Parathyroid adenoma (tissue), 2 donors: ENCODE measurements at regions not wholly inside any gene's neighbourhood (a gene's known extent, or its start where the extent isn't known, plus 50 kb on each side); places are given as distances from the start of the nearest gene placed in this dataset.
A peak's percentile ranks its signal among the peaks of the same experiment; 100 is the strongest.

ENCODE experiments used
- H2AFZ ChIP-seq: fragments of 300-600 bp; sonication (generic); one replicate; pipeline ENCODE4 v1.7.0; 2017; ENCODE audit warnings: antibody characterized with exemption, mild to moderate bottlenecking
- H3K27ac ChIP-seq: fragments of 300-600 bp; sonication (generic); one replicate; pipeline ENCODE4 v1.7.0; 2017
- H3K27me3 ChIP-seq: fragments of 300-600 bp; sonication (generic); one replicate; pipeline ENCODE4 v1.7.0; 2017; ENCODE audit warnings: low read length; ENCODE audit not compliant: control insufficient read depth, insufficient read depth
- H3K36me3 ChIP-seq: fragments of 300-600 bp; sonication (generic); one replicate; pipeline ENCODE4 v1.7.0; 2017; ENCODE audit warnings: low read length; ENCODE audit not compliant: control insufficient read depth, insufficient read depth
- H3K4me1 ChIP-seq: fragments of 300-600 bp; sonication (generic); one replicate; pipeline ENCODE4 v1.7.0; 2017; ENCODE audit warnings: control low read depth
- H3K4me2 ChIP-seq: fragments of 300-600 bp; sonication (generic); one replicate; pipeline ENCODE4 v1.7.0; 2017; ENCODE audit warnings: low read length
- H3K4me3 ChIP-seq: fragments of 300-600 bp; sonication (generic); one replicate; pipeline ENCODE4 v1.7.0; 2017; ENCODE audit warnings: low read depth, low read length
- H3K79me2 ChIP-seq: fragments of 300-600 bp; sonication (generic); one replicate; pipeline ENCODE4 v1.7.0; 2017; ENCODE audit warnings: control low read depth
- H3K9ac ChIP-seq: fragments of 300-600 bp; sonication (generic); one replicate; pipeline ENCODE4 v1.7.0; 2017; ENCODE audit warnings: mild to moderate bottlenecking
- H3K9me3 ChIP-seq: fragments of 300-600 bp; sonication (generic); one replicate; pipeline ENCODE4 v1.7.0; 2017; ENCODE audit warnings: low read length; ENCODE audit not compliant: control insufficient read depth
- TF ChIP-seq, protein P1 (sequence below): fragments of 300-600 bp; sonication (generic); IDR thresholded peaks from one replicate; pipeline ENCODE4 v1.7.0; 2017; ENCODE audit warnings: antibody characterized with exemption, mild to moderate bottlenecking
- donor health status: primary hyperparathyroidism.

DNA sequence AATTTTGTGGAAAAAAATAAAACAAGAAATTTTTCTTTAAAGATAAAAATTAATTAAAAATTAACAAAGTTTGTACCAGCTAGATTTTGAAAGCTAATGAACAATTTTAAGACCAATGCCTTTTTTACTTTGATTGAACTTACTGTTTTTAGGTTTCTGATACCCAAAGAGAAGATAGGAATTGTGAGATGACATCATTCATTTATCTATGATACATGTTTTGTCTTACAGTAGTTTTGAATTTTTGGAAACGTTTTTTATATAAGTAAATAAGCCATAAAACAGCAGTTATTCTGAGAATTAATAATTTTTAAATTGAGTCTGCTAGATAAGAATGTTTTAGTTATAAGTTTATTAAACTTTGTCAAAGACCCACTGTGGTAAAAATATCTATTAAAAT lies 65.0 kb upstream of the GPR174 start:
- H3K27me3 ChIP-seq, result no peaks in the 10 kb centered on the region
- H3K4me1 ChIP-seq, result no peaks in the 10 kb centered on the region
- H3K4me3 ChIP-seq, result no peak overlapping the region
- no peaks in the 10 kb centered on the region for H3K36me3 ChIP-seq
- H3K9ac ChIP-seq, result no peak overlapping the region
- H3K9me3 ChIP-seq, result no peaks in the 10 kb centered on the region
- no peak overlapping the region for H3K4me2 ChIP-seq
- TF ChIP-seq, protein P1, sequence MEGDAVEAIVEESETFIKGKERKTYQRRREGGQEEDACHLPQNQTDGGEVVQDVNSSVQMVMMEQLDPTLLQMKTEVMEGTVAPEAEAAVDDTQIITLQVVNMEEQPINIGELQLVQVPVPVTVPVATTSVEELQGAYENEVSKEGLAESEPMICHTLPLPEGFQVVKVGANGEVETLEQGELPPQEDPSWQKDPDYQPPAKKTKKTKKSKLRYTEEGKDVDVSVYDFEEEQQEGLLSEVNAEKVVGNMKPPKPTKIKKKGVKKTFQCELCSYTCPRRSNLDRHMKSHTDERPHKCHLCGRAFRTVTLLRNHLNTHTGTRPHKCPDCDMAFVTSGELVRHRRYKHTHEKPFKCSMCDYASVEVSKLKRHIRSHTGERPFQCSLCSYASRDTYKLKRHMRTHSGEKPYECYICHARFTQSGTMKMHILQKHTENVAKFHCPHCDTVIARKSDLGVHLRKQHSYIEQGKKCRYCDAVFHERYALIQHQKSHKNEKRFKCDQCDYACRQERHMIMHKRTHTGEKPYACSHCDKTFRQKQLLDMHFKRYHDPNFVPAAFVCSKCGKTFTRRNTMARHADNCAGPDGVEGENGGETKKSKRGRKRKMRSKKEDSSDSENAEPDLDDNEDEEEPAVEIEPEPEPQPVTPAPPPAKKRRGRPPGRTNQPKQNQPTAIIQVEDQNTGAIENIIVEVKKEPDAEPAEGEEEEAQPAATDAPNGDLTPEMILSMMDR, result no peak
- no peak overlapping the region for H3K27ac ChIP-seq
- no peak overlapping the region for H2AFZ ChIP-seq
- H3K79me2 ChIP-seq, result no peaks in the 10 kb centered on the region

DNA sequence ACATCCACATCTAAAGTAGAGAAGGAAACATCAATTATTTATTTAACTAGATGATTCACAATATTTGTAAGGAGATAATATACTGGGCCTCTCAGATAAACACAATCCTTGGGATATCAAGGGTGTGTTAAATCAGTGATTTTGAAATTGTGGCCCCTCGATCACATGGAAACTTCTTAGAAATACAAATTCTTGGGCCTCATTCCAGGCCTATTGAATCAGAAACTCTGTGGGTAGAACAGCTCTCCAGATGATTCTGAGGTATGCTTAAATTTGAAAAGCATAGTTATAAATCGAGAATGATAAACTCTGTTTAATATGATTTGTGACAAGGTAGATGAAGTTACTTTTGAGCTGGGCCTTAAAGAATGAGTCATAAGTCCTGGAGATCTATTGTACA lies 64.3 kb upstream of the GPR174 start:
- Histone ChIP-seq H3K36me3 (no peaks in the 10 kb centered on the region), H3K4me1 (no peaks in the 10 kb centered on the region), H3K9ac (no peak overlapping the region), H3K27ac (no peak overlapping the region), H2AFZ (no peak overlapping the region), H3K79me2 (no peaks in the 10 kb centered on the region), H3K4me3 (no peak overlapping the region), H3K27me3 (no peaks in the 10 kb centered on the region), H3K4me2 (no peak overlapping the region), H3K9me3 (no peaks in the 10 kb centered on the region)
- TF ChIP-seq, protein P1, result no peak

DNA sequence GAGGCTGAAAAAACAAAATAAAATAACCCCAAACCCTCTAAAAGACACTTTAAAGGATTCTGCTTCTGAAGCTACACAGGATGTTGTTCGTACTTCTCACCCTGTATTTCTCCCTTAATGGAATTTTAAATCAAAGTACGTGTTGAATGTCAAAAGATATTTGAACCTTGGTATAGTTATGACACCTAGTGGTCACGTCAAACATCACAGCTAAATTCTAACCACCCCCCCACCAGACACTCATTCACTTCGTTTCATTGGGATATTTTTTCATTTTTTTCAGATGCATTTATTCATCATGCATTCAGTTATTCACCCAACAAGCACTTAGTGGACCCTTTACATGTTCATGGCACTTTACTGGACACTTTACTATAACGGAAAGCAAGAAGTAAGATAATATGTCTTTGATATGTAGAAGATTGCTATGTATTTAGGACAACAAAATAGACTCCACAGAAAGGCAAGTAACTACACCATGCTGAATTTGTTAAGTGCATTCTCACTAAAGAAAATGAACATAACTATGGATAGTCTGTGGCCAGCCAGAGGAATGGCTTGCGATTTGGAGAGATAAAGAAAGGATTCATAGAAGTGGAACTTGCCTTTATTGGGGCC lies 62.5 kb upstream of the GPR174 start:
- Histone ChIP-seq H3K4me1 (no peaks in the 10 kb centered on the region), H3K36me3 (no peaks in the 10 kb centered on the region), H3K9me3 (no peaks in the 10 kb centered on the region), H3K9ac (no peak overlapping the region), H3K79me2 (no peaks in the 10 kb centered on the region), H3K27ac (no peak overlapping the region), H3K4me2 (no peak overlapping the region), H3K4me3 (no peak overlapping the region), H2AFZ (no peak overlapping the region), H3K27me3 (no peaks in the 10 kb centered on the region)
- TF ChIP-seq, protein P1, result peak; percentile 54

DNA sequence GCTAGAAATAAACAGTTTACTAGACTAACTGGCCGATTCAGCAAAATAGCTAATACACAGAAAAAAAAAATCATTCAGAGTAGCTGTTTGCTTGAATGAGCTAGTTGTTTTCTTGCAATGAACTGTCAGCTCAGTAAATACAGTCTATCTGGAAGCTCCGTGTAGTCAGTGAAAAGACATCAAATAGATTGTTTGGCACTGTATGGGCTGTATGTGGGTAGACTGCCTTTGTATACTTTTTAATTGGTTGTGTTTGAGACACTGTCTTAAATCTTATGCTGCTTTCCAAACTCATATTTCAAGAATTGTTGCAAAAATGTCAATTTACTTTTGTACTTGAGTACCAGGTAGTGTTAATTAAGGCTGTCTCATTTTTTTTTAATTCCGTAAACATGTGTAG lies 61.6 kb upstream of the GPR174 start:
- no peak overlapping the region for H3K27ac ChIP-seq
- no peak overlapping the region for H3K4me2 ChIP-seq
- no peak overlapping the region for H2AFZ ChIP-seq
- no peaks in the 10 kb centered on the region for H3K4me1 ChIP-seq
- H3K9ac ChIP-seq, result no peak overlapping the region
- no peaks in the 10 kb centered on the region for H3K36me3 ChIP-seq
- H3K79me2 ChIP-seq, result no peaks in the 10 kb centered on the region
- H3K4me3 ChIP-seq, result no peak overlapping the region
- TF ChIP-seq, protein P1, result no peak
- H3K9me3 ChIP-seq, result no peaks in the 10 kb centered on the region
- no peaks in the 10 kb centered on the region for H3K27me3 ChIP-seq

DNA sequence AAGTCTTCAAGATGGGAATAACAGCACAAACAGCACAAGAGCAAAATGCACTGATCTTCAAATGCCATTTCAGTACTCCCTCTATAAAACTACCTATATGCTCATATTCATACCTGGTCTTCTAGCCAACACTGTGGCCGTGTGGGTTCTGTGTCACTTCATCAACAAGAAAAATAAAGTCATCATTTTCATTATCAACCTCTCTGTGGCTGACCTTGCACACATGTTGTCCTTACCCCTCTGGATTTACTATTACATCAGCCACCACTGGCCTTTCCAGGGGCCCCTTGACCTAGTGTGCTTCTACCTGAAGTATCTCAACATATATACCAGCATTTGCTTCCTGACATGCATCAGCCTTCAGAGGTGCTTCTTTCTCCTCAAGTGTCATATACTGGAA lies 59.6 kb upstream of the GPR174 start:
- H3K9ac ChIP-seq, result no peak overlapping the region
- H3K4me3 ChIP-seq, result no peak overlapping the region
- H3K36me3 ChIP-seq, result no peaks in the 10 kb centered on the region
- TF ChIP-seq, protein P1, result no peak
- no peak overlapping the region for H2AFZ ChIP-seq
- no peaks in the 10 kb centered on the region for H3K4me1 ChIP-seq
- H3K9me3 ChIP-seq, result no peaks in the 10 kb centered on the region
- H3K4me2 ChIP-seq, result no peak overlapping the region
- H3K27ac ChIP-seq, result no peak overlapping the region
- no peaks in the 10 kb centered on the region for H3K79me2 ChIP-seq
- H3K27me3 ChIP-seq, result no peaks in the 10 kb centered on the region
